ENCODE measurements at regions not wholly inside any gene's neighbourhood (a gene's known extent, or its start where the extent isn't known, plus 50 kb on each side); places are given as distances from the start of the nearest gene placed in this dataset.

GRCh38 chr4:60938181-60938580, 261.9 kb upstream of the ADGRL3 start:
- TF ChIP-seq POLR2A (IDR thresholded peaks at IDR 0.05) (no peak), CTCF (IDR thresholded peaks at IDR 0.05) (no peak)
- Histone ChIP-seq H3K4me3 (no peak overlapping the region), H3K27me3 (no peaks in the 10 kb centered on the region), H3K36me3 (replicated peaks in 1 of 2) (no peaks in the 10 kb centered on the region), H3K4me1 (replicated peaks in 1 of 2) (peaks cover 0 to 5% of the 10 kb centered on the region in 2 donors), H3K9me3 (replicated peaks in 1 of 3) (peaks cover 0 to 4% (median 0%) of the 10 kb centered on the region in 3 donors), H3K27ac (no peak overlapping the region)
- WGBS, 4 donors = 74 to 92% (median 84%) methylated on average over 1 of the region's 1 CpG
- DNase-seq = no peak
- intact Hi-C loops (cut with DNase I) = no loop called here

DNA sequence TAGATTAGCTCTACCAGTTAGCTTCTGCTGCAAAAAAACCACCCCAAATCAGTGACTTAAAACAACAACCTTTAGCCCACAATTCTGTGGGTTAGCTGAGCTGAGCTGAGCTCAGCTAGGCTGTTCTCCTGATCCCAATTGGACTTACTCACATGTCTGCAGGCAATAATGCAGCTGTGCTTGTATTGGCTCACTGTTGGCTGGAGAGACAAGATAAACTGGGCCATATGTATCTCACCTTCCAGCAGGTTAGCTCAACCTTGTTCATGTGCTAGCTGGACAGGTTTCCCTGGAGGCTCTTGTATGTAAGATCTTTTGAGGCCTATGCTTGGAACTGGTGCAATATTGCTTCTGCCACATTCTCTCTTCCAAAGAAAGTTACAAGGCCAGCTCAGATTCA, 261.5 kb upstream of the ADGRL3 start:
- TF ChIP-seq CTCF (IDR thresholded peaks at IDR 0.05) = no peak
- no peak overlapping the region for H3K4me3 ChIP-seq
- intact Hi-C loops (cut with DNase I) = no loop called here
- peaks cover 0 to 4% (median 0%) of the 10 kb centered on the region in 3 donors for H3K9me3 ChIP-seq (replicated peaks in 1 of 3)
- H3K27me3 ChIP-seq = no peaks in the 10 kb centered on the region
- no peaks in the 10 kb centered on the region for H3K36me3 ChIP-seq (replicated peaks in 1 of 2)
- DNase-seq = no peak
- no peak overlapping the region for H3K27ac ChIP-seq
- peaks cover 0 to 5% of the 10 kb centered on the region in 2 donors for H3K4me1 ChIP-seq (replicated peaks in 1 of 2)

GRCh38 chr4:60944060-60944459, 256.1 kb upstream of the ADGRL3 start:
- intact Hi-C loops (cut with DNase I) = no loop called here
- no peak overlapping the region for H3K4me3 ChIP-seq
- H3K4me1 ChIP-seq (replicated peaks in 1 of 2) = no peaks in the 10 kb centered on the region
- no peaks in the 10 kb centered on the region for H3K27me3 ChIP-seq
- DNase-seq = no peak
- no peaks in the 10 kb centered on the region for H3K9me3 ChIP-seq (replicated peaks in 1 of 3)
- H3K36me3 ChIP-seq (replicated peaks in 1 of 2) = no peaks in the 10 kb centered on the region
- no peak overlapping the region for H3K27ac ChIP-seq
- TF ChIP-seq POLR2A (IDR thresholded peaks at IDR 0.05) (no peak), CTCF (IDR thresholded peaks at IDR 0.05) (no peak)
- 46 to 71% (median 55%) methylated on average over 1 of the region's 1 CpG for WGBS, 4 donors

GRCh38 chr4:60945641-60946040, 254.5 kb upstream of the ADGRL3 start:
- Histone ChIP-seq H3K4me3 (no peak overlapping the region), H3K36me3 (replicated peaks in 1 of 2) (no peaks in the 10 kb centered on the region), H3K9me3 (replicated peaks in 1 of 3) (no peaks in the 10 kb centered on the region), H3K4me1 (replicated peaks in 1 of 2) (no peaks in the 10 kb centered on the region), H3K27ac (no peak overlapping the region), H3K27me3 (no peaks in the 10 kb centered on the region)
- WGBS, 4 donors = 88 to 95% (median 93%) methylated on average over 4 of the region's 4 CpGs
- TF ChIP-seq CTCF (IDR thresholded peaks at IDR 0.05) (no peak), POLR2A (IDR thresholded peaks at IDR 0.05) (no peak)
- no peak for DNase-seq
- intact Hi-C loops (cut with DNase I) = no loop called here
